K562 (cell line): ENCODE measurements at regions not wholly inside any gene's neighbourhood (a gene's known extent, or its start where the extent isn't known, plus 50 kb on each side); places are given as distances from the start of the nearest gene placed in this dataset.
A peak's percentile ranks its signal among the peaks of the same experiment; 100 is the strongest.

ENCODE experiments used
- MEF2A ChIP-seq: IDR thresholded peaks from 2 replicates; pipeline ENCODE4 v1.6.1; 2011; ENCODE audit warnings: low read depth, mild to moderate bottlenecking, low read length, moderate library complexity; ENCODE audit not compliant: control insufficient read depth
- NUFIP1 ChIP-seq: fragments of 450-650 bp; IDR thresholded peaks from 2 replicates; pipeline ENCODE4 v1.6.1; 2018; ENCODE audit not compliant: partially characterized antibody
- RBBP5 ChIP-seq: fragments of 200-600 bp; sonication (generic); IDR thresholded peaks from 2 replicates; pipeline ENCODE4 v1.6.1; 2012; ENCODE audit warnings: borderline replicate concordance, mild to moderate bottlenecking, low read length, control low read depth, inconsistent platforms; ENCODE audit not compliant: insufficient read depth, poor library complexity, severe bottlenecking
- REST ChIP-seq, 2 experiments: fragments of 450-650 bp; formaldehyde crosslinking in 1 of 2; IDR thresholded peaks; 2 replicates each; pipeline versions ENCODE4 v1.4.0 to v1.6.1; 2014 to 2020; ENCODE audit warnings: mild to moderate bottlenecking in 2 of 2, borderline replicate concordance in 1 of 2, low read depth in 1 of 2
- SP1 ChIP-seq: sonication (generic); formaldehyde crosslinking; IDR thresholded peaks from 2 replicates; pipeline ENCODE4 v1.8.1; 2022; ENCODE audit warnings: mild to moderate bottlenecking, missing genetic modification reagents
- TAF1 ChIP-seq: IDR thresholded peaks from 2 replicates; pipeline ENCODE4 v1.6.1; 2011; ENCODE audit warnings: mild to moderate bottlenecking, low read length, moderate library complexity; ENCODE audit not compliant: insufficient read depth, control insufficient read depth, severe bottlenecking; ENCODE audit errors: extremely low read depth
- TF ChIP-seq, protein P1 (sequence below): fragments of 450-650 bp; IDR thresholded peaks from 2 replicates; pipeline ENCODE4 v1.6.1; 2018; ENCODE audit not compliant: partially characterized antibody
- TF ChIP-seq, protein P2 (sequence below): fragments of 200-800 bp; sonication (Bioruptor generic); IDR thresholded peaks from 2 replicates; pipeline ENCODE4 v1.6.1; 2016; ENCODE audit warnings: missing genetic modification characterization, missing compliant biosample characterization

- TF ChIP-seq, protein P1, sequence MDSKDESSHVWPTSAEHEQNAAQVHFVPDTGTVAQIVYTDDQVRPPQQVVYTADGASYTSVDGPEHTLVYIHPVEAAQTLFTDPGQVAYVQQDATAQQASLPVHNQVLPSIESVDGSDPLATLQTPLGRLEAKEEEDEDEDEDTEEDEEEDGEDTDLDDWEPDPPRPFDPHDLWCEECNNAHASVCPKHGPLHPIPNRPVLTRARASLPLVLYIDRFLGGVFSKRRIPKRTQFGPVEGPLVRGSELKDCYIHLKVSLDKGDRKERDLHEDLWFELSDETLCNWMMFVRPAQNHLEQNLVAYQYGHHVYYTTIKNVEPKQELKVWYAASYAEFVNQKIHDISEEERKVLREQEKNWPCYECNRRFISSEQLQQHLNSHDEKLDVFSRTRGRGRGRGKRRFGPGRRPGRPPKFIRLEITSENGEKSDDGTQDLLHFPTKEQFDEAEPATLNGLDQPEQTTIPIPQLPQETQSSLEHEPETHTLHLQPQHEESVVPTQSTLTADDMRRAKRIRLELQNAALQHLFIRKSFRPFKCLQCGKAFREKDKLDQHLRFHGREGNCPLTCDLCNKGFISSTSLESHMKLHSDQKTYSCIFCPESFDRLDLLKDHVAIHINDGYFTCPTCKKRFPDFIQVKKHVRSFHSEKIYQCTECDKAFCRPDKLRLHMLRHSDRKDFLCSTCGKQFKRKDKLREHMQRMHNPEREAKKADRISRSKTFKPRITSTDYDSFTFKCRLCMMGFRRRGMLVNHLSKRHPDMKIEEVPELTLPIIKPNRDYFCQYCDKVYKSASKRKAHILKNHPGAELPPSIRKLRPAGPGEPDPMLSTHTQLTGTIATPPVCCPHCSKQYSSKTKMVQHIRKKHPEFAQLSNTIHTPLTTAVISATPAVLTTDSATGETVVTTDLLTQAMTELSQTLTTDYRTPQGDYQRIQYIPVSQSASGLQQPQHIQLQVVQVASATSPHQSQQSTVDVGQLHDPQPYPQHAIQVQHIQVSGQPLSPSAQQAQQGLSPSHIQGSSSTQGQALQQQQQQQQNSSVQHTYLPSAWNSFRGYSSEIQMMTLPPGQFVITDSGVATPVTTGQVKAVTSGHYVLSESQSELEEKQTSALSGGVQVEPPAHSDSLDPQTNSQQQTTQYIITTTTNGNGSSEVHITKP = peak; percentile 82
- TF ChIP-seq REST (IDR thresholded peaks at IDR 0.05; ENCODE audit: borderline replicate concordance) (no peak), REST (CRISPR knock-in tag; IDR thresholded peaks at IDR 0.05; ENCODE audit: low read depth) (peak; percentile 85), NUFIP1 (no peak), TAF1 (peak; percentile 96), RBBP5 (peak; percentile 50), SP1 (peak; percentile 19; the same call in 1 of the 2 replicates), MEF2A (no peak; the same call in 1 of the 2 replicates)
- TF ChIP-seq, protein P2, sequence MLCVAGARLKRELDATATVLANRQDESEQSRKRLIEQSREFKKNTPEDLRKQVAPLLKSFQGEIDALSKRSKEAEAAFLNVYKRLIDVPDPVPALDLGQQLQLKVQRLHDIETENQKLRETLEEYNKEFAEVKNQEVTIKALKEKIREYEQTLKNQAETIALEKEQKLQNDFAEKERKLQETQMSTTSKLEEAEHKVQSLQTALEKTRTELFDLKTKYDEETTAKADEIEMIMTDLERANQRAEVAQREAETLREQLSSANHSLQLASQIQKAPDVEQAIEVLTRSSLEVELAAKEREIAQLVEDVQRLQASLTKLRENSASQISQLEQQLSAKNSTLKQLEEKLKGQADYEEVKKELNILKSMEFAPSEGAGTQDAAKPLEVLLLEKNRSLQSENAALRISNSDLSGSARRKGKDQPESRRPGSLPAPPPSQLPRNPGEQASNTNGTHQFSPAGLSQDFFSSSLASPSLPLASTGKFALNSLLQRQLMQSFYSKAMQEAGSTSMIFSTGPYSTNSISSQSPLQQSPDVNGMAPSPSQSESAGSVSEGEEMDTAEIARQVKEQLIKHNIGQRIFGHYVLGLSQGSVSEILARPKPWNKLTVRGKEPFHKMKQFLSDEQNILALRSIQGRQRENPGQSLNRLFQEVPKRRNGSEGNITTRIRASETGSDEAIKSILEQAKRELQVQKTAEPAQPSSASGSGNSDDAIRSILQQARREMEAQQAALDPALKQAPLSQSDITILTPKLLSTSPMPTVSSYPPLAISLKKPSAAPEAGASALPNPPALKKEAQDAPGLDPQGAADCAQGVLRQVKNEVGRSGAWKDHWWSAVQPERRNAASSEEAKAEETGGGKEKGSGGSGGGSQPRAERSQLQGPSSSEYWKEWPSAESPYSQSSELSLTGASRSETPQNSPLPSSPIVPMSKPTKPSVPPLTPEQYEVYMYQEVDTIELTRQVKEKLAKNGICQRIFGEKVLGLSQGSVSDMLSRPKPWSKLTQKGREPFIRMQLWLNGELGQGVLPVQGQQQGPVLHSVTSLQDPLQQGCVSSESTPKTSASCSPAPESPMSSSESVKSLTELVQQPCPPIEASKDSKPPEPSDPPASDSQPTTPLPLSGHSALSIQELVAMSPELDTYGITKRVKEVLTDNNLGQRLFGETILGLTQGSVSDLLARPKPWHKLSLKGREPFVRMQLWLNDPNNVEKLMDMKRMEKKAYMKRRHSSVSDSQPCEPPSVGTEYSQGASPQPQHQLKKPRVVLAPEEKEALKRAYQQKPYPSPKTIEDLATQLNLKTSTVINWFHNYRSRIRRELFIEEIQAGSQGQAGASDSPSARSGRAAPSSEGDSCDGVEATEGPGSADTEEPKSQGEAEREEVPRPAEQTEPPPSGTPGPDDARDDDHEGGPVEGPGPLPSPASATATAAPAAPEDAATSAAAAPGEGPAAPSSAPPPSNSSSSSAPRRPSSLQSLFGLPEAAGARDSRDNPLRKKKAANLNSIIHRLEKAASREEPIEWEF (CRISPR knock-in tag) = peak; percentile 94
Observed at GRCh38 chr16:85554889-85555718, 58.0 kb upstream of the GSE1 start (continued).
